HG03342 (cell line): ENCODE measurements at regions not wholly inside any gene's neighbourhood (a gene's known extent, or its start where the extent isn't known, plus 50 kb on each side); places are given as distances from the start of the nearest gene placed in this dataset.

Experiments
- ATAC-seq: cut with Tn5 transposase; IDR thresholded peaks from one replicate; pipeline ENCODE4 v1.9.1; 2021; ENCODE audit warnings: mild to moderate bottlenecking, moderate library complexity; ENCODE audit not compliant: unreplicated experiment

DNA sequence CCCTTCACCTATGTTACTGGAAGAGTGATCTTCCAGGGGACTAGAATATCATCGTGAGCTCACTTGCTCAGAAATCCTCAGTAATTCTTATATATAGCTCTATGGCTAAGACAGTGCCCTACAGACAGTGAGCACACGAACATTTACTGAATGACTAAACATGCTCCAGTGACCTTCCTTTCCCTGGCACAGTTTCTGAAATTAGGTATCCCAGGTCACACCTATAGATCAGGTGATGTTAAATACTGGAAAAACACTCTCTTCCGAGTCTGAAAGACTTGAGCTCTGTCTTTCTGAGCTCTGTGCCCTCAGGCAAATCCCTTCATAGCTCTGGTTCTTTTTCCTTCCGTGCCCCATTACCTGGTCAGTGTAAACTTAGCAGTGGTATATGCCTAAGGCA is 239.4 kb upstream of the LRIG1 start:
- ATAC-seq: no peak

DNA sequence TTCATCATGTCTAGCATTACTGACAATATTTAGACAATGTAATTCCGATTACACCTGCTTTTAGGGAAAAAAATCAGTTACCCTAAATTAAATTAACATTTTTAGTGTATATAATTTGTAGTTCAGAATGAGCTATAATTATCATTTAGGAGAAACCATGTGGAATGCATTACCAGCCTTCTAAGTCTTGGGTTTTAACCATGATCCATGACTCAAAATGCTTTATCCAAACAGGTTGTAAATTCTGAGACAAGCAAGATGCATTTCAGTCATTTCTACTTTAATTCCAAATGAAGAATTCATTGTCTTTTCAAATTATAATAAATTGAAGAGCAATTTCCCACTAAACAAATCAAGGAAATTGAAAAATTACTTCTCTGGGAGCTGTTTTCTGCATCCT is 243.7 kb upstream of the LRIG1 start:
- ATAC-seq: no peak

DNA sequence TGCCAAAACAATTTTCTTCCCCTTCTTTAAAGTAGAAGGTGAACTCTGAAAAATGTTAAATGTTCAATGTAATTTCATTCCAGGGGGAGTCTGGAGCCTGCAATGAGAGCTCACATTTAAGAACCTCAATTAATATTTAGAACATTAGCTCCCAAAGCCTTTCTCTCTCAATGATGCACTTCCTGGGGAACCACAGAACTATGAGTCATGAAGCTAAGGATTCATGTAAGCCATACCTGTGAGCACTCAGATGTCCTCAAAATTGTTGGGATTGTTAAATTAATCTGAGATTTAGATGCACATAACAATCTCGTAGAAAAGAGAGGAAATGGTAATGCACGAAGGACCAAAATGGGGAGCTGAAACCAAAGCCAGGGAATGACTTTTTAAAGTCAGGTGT is 244.2 kb upstream of the LRIG1 start:
- no peak for ATAC-seq

DNA sequence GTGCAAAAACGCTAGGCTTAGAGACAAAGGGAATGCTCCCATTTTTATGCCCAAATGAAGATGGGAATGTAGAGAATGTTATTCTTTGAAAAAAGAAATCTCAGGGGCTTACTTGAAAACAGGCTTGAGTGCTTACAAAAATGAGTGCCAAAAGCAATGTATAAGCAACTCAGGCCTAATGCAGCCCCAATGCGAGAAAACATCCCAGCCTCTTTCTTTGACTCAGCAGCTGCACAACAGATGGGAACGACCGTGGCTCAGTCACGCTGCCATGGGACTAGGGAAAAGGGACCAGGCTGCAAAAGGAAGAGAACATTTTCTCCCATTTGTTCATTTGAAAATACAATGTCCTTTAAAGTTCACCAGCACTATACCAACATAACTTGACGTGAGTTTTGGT is 246.4 kb upstream of the LRIG1 start:
- ATAC-seq: no peak

DNA sequence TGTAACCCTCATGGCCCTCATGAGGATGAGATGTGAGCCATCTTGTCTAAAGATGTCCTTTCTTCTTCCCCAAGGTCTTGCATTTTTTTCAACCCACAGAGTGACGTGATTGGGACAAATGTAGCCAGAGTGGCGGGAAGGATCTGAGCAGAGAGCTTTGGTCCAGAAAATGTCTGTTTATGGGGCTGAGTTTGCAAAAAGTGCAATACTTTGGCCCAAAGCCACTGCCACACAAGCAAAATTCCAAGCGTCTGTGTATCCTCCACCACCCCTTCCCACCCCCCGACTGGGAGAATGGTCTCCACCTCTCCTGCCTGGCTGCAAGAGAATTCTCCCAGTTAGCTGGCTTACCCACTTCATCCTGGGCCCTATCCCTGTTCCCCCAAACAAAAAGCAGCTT is 246.9 kb upstream of the LRIG1 start:
- no peak for ATAC-seq

DNA sequence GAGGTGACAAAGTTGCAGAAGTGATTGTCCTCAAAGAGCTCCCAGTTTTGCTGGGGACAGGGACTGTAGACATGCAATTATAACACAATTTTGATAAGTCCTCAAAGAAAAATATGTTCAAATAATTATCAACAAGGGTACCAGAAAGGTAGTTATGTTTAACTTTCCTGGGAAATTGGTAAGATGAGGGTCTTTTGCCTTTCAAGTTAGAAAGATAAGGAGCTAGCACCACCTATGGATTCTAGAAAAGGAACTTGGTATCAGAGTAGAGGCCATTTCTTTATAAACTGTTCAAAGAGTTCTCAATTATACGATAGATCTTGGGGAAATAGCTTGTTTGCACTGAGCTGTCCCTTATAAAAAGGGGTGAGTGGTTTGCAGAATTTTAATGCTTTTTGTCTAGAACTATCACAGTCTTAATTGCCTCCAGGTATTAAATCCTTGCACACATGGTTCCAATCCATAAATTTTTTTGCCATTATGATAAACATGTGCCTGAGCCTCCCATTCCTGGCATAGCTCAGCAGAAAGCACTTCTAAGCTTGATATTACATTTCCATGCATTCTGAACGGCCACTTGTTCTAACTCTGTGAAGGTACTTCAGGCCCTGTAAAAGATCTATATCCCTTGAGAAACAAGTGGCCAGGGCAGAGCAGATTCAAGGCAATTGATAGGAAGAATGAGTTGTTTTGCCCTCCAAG is 247.5 kb upstream of the LRIG1 start:
- ATAC-seq: no peak

DNA sequence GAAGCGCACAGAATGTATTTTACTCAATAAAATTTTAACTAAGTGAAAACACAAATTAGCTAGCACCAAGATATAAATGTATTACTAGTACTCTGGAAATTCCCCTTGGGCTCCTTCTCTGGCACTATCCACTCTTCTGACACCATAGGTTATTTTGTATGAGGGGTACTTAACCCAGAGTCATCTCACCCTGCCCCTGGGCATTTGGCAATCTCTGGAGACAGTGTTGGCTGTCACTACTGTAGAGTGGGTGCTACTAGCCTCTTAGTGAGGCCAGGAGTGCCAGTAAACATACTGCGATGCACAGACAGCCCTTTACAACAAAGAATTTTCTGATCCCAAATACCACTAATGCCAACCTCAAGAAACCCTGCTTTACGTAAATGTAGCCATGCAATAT is 246.3 kb upstream of the KBTBD8 start:
- no peak for ATAC-seq

DNA sequence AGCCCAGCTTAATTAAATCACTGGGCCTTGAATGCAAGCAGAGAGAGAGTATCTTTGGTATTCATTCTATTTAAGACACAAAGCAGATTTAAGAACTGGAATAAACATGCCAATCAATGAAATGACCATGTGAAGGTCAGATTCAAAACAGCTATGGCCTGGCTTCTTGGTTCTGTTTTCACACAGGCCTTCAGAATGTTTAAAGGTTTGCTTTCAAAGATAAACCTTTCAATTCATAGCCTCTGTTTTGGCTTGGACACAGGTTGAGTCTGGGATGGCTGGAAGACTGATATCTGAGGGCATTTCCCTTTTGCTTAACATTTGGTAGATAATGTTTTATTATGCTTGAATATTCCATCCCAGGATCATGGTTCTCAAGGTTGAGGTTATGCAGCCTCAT is 244.4 kb upstream of the KBTBD8 start:
- ATAC-seq: no peak

DNA sequence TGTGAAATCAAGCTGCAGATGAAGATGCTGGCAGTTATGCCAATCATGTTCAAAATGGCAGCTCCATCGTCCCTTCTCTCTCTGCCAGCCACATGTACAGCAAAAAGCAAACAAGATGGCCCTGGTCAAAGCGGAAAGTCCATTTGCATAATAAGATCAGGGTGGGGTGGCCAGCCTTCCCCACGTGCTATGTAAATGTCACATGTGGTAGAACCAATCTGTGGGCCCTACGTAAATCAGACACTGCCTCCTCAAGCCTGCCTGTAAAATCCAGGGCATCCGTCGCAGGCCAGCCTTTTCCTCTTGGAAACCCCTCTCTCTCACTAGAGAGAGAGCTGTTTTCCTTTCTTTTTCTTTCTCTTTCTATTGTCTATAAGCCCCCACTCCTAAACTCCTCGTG is 243.5 kb upstream of the KBTBD8 start:
- ATAC-seq: no peak

DNA sequence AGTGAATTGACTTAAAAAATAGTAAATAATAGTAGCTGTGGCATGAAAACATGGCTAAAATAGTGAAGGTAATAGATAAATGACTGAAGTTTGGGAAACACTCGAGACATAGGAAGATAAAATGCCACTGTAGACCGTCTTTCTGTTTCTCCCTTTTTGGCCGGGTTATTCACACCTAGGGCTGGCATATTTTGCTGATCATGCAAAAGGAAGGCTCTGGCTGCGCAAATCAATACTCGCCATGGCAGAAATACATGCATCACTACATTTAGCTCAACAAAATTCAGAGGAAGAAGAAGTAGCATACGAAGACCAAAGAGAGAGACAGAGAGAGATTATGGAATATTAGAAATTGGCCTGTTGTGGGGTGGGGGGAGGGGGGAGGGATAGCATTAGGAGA is 242.2 kb upstream of the KBTBD8 start:
- ATAC-seq: no peak

DNA sequence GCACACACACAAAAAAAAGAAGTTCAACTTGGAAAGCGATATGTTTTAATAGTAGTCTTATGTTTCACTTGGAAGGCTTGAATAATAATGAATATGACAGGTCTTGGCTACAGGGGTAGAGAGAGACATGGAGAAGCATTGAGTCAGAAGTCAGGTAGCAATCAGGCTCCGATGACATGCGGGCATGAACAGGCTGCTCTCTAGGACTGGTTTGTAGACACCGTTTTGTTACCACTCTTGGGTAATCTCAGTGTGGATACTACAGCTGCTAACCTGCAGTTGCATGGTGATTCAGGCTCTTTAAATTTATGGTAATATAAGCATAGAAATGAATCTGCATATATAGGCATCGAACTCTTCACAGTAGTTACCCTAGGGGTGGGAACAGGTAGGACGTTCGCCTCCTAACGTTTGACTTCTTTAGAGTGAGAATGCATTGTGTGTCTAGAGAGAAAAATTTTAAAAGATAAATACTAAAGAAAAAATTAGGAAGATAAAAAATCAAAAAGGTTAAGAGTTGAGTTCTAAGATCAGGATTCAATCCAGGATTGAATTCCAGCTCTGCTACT is 241.6 kb upstream of the KBTBD8 start:
- no peak for ATAC-seq

DNA sequence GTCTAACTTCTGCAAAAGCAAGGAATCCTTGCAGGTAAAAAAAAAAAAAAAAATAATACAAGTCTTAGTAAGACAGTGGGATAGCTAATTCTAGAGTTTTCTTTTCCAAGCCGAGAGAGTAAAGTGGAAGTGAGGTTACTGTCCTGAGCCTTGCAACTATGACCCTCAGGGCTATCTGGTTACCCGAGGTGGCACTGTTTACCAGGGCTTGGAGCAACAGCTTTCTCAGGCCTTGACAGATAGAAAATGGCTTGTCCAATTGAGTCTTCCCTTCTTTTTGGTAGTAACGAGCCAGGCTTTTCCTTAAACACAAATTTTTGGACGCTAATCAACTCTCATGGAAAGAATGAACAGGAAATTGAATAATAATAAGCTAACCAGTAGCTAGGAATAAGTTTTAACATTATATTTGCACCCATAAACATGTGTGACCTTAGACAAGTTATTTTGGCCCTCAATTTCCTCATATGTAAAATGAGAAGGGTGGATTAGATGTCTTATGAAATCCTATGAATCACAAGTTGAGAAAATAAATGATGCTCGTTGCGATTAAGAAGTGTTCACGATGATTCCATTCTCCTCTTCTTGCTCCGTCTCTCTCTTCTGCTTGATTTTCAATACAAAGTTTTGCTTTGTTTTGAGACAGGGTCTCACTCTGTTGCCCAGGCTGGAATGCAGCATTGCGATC is 236.9 kb upstream of the KBTBD8 start:
- ATAC-seq: no peak

DNA sequence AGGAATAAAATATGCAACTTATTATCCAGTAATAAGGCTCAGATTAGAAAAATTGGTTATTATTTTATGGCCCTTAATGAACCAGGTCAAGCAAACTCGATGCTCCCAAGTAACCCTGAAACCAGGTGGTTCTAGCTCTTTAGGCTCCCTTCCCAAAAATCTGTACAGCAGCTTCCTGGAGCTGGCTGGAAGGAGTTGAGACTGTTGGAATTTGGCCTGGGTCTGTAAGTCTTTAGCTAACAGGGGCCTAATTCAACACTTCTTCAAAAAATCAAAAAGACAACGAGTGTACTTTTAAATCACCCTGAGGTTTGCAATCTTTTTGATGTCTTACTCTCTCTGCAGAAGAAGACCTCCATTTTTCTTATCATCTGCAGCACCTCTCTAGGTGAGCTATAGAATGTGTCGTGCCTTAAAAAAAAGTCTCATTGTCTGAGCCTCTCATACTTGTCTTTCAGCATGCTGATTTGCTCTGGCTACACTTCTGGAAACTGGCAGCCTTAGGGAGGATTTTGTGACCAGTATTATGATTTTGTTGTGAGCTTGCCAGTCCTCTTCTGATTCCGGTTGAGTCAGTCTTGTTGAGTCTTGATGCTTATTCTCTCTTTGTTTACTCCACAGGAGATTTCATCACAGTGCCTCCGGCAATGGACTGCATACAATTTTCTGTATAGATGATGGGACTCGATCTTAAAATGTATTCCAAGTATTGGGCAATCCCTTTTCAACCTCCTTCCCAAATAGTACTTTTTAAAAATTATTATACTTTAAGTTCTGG is 235.0 kb upstream of the KBTBD8 start:
- no peak for ATAC-seq

DNA sequence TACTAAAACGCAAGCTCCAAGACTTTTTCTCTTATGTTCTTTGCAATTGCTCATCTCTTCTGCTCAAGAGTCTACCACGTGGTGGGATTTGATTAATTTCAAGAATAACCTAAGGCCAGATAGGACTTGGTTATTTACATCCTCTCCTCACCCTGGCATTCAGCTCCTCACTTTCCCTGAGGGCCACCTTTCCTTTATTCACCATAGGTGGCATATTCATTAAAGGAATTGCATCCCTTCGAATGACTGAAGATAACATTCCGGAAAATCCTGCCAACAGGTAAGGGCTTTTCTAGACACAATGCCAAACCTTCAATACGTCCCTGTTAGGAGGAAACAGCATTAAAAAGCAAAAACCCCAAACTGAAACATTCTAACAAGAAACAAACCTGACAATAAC is 220.0 kb upstream of the KBTBD8 start:
- no peak for ATAC-seq

DNA sequence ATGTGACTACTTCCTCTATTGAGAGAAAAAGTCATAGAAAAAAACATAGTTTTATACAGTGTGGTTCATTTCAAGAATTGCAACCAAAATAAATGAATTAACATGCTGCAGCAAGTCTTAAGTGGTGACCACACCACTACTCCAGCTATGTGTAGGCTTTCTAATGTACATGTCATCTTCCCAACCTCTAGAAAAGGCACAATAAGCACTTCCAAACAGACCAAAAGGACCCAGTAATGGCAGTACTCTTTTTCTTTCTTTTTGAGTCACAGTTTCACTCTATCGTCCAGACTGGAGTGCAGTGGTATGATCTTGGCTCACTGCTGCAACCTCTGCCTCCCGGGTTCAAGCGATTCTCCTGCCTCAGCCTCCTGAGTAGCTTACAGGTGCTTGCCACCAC is 219.3 kb upstream of the KBTBD8 start:
- no peak for ATAC-seq

DNA sequence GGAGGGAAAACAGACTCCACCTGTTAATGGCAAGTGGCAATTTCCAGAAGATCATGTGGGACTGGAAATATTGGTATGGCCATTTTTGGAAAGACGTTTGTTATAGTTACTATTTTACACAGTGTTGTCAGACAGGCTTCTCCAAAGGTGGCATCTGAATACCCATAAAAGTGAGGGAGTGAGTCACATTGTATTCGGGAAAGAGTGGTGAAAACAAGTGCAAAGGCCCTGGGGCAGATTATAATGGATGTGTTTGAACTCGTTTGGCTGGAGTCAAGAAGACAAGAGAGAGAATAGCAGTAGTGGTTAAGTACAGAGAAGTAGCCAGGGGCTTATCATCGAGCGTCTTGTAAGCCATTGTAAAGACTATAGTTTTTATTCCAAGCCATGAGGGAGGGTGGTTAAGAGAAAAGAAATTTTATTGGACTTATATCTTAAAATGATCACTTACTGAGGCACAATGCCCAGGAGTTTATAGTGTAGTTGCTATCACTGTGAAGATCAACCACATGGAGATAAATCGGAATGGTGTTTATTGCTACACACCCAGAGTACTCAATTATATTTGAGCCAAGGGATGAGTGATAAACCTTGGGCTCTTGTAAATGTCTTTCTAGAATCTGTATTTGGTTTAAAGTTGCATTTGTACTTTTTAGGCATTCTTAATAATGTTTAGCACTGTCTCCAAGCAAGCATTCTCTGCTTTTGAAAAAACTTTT is 212.8 kb upstream of the KBTBD8 start:
- no peak for ATAC-seq

DNA sequence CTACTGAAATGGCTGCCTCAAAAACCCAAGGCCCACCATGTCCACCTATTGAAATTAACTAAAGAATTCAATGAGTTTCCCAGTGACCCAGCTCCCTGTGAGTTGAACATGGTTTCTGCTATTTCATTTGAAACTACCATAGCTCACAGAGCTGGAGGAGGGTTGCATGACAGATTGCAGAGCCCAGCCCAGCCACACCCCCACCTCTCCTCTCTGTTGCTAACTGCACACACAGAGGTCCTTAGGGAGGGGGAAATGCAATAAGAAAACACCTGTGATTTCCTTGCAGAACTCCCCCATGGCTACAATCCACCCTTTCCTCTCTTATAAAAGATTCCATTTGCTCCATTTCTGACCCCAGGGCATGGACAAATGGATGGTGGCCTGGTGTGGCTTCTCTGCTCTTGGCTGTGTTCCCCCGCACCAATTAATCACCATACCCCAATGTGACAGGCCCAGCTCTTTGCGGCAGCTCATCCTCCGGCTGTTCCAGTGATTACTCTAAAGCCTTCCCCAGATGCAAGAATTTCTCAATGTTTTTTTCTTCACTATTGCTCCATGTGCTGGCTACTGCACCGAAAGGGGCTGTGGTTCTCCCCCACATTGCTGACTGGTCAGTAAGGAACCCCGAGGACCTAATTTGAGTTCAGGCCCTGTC is 208.4 kb upstream of the KBTBD8 start:
- ATAC-seq: no peak

DNA sequence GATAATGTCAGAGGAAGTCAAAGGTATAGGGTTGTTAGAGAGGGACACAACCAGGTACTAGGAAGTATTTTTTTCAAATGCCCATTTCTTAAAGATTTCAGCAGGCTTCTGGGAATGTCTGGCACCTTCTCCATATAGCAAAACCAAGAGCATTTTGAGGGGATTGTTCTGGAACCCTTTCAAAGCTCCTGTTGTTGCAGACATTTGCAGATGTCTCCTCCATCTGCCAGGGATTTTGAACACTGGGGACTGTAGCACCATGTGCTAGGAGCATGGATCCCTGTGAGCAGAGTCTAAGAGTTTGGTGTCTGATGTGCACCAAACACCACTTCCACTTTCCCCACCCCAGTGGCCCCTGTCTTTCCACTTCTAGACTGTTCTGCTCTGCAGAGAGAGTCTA is 206.0 kb upstream of the KBTBD8 start:
- ATAC-seq: no peak

DNA sequence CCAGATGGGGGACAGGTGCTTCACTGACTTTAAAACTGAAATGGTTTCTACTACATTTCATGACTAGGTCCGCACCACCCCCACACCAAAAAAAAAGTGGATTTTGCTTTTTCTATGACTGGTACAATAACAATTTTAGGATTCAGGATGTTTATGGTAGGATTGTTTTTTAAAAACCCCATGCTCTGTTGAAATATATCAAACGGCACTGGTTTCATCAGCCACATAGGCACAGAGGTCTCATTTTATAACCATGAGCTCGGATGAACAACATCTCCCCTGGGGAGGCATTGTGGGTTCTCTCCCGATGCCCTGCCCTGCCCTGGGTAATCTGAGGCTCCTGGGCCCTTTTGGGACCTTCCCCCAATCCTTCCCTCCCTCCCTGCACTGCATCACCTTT is 202.7 kb upstream of the KBTBD8 start:
- ATAC-seq: no peak

DNA sequence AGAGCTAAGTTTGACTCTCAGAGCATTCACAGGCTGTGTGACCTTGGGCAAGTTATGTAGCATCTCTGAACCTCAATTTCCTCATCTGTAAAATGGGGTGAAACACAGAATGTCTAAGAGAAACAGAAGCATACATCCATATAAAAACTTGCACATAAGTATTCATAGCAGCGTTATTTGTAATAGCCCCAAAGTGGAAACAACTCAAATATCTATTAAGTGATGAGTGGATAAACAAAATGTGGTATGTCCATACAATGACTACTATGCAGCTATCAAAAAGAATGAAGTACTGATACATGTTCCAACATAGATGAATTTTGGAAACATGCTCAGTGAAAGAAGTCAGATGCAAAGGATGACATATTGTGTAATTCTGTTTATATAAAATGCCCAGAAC is 201.8 kb upstream of the KBTBD8 start:
- no peak for ATAC-seq
